ENCODE measurements at regions not wholly inside any gene's neighbourhood (a gene's known extent, or its start where the extent isn't known, plus 50 kb on each side); places are given as distances from the start of the nearest gene placed in this dataset.

DNA sequence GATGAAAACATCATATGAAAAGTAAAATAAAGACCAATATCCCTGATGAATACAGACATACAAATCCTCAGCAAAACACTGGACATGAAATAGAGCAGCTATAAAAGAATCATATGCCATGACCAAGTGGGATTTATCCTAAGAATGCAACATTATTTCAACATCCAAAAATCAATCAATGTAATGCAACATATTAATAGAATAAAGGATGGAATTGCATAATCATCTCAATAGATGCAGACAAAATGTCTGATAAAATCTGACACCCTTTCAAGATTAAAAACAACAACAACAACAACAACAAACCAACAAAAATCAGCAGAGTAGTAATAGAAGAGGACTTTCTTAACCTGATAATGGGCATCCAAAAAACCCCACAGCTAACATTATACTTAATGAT, 63.8 kb upstream of the IL1R1 start:
- Mint-ChIP-seq H3K9me3 (ENCODE audit: low read depth) (peaks cover 13% of the 10 kb centered on the region), H3K36me3 (ENCODE audit: low read depth) (peaks cover 6% of the 10 kb centered on the region), H3K4me1 (peaks cover 60% of the 10 kb centered on the region), H3K4me3 (no peak overlapping the region), H3K27ac (peak overlapping the region; percentile 12), H3K27me3 (no peaks in the 10 kb centered on the region)
- ChIA-PET POLR2A (no interaction called here), CTCF (interaction anchor here (1.0 to 1.2 kb wide), 4 partner anchors 74 to 730 kb away, joined by 3 to 8 read pairs (median 4); no protein-coding TSS in a partner anchor)
- DNase-seq (no peak), ATAC-seq (no peak)
- intact Hi-C loops (cut with DNase I, micrococcal nuclease): no loop called here

GRCh38 chr2:102080451-102081242, 61.9 kb upstream of the IL1R1 start:
- POLR2A ChIA-PET: interaction anchor here (0.5 to 0.9 kb wide), 3 partner anchors 18 to 82 kb away, joined by 4 to 6 read pairs (median 5); no protein-coding TSS in a partner anchor
- peak overlapping the region; percentile 72 for H3K27ac Mint-ChIP-seq
- peaks cover 71% of the 10 kb centered on the region for H3K4me1 Mint-ChIP-seq
- DNase-seq (no peak), ATAC-seq (peak; percentile 16)
- intact Hi-C loops (cut with DNase I, micrococcal nuclease): loop anchor here (5.0 to 10.0 kb wide), 6 partner anchors 162 to 773 kb away; partner anchors contain the start of gene RNF149 (in 1 of the 2)
- peaks cover 6% of the 10 kb centered on the region for H3K36me3 Mint-ChIP-seq (ENCODE audit: low read depth)
- no peak overlapping the region for H3K4me3 Mint-ChIP-seq
- CTCF ChIA-PET: interaction anchor here (0.8 to 2.0 kb wide), 7 partner anchors 22 to 159 kb away, joined by 3 to 5 read pairs (median 3); no protein-coding TSS in a partner anchor
- H3K9me3 Mint-ChIP-seq (ENCODE audit: low read depth): peaks cover 13% of the 10 kb centered on the region
- no peaks in the 10 kb centered on the region for H3K27me3 Mint-ChIP-seq

DNA sequence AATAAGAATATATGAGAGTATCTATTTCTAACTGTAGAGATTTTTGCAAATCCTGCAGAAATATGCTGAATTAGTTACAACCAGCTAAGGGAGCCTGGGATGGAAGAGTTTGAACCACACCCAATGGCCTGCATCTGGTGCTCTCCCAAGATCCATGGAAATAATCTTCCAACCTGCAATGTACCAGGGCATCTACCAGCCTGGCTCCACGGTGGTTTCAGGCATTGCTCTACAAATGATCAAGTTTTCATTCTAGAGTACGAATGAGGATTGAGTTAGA, 61.4 kb upstream of the IL1R1 start:
- Mint-ChIP-seq H3K36me3 (ENCODE audit: low read depth) (peaks cover 6% of the 10 kb centered on the region), H3K9me3 (ENCODE audit: low read depth) (peaks cover 13% of the 10 kb centered on the region), H3K4me1 (peaks cover 76% of the 10 kb centered on the region), H3K27me3 (no peaks in the 10 kb centered on the region), H3K27ac (no peak overlapping the region), H3K4me3 (no peak overlapping the region)
- ChIA-PET POLR2A (no interaction called here), CTCF (interaction anchor here (0.9 to 2.0 kb wide), 4 partner anchors 47 to 82 kb away, joined by 3 to 4 read pairs (median 3); no protein-coding TSS in a partner anchor)
- DNase-seq: no peak
- intact Hi-C loops (cut with DNase I, micrococcal nuclease): loop anchor here (5.0 to 10.0 kb wide), 6 partner anchors 161 to 774 kb away; partner anchors contain the start of gene RNF149 (in 1 of the 2)
- ATAC-seq: no peak

DNA sequence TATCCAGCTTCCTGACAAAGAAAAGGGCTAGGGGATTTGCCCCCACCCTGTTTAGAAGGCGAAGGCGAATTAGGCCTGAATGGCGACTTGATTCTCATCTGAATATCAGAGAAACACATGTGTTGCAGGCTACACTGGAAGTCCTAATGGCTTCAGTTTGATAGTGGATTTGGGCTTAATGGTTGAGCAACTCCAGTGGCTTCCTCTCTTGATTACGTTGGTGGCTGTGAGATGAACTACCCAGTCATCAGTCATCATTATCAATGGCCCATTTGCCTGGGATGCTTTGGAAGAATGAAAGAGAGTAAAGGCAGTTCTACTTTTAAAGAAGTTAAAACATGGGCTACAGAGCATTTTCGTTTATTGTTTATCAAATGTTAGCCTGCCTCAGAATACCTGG, 60.9 kb upstream of the IL1R1 start:
- ChIA-PET POLR2A (no interaction called here), CTCF (interaction anchor here (0.9 to 2.0 kb wide), 4 partner anchors 47 to 83 kb away, joined by 3 to 4 read pairs (median 3); no protein-coding TSS in a partner anchor)
- ATAC-seq (no peak), DNase-seq (no peak)
- Mint-ChIP-seq H3K4me3 (no peak overlapping the region), H3K9me3 (ENCODE audit: low read depth) (peaks cover 13% of the 10 kb centered on the region), H3K27ac (peak overlapping the region; percentile 35), H3K4me1 (peaks cover 77% of the 10 kb centered on the region), H3K36me3 (ENCODE audit: low read depth) (peaks cover 6% of the 10 kb centered on the region), H3K27me3 (no peaks in the 10 kb centered on the region)
- intact Hi-C loops (cut with DNase I, micrococcal nuclease): loop anchor here (2.0 to 10.0 kb wide), 9 partner anchors 45 to 774 kb away; partner anchors contain the start of gene RNF149 (in 1 of the 2)

GRCh38 chr2:102082571-102083392, 59.8 kb upstream of the IL1R1 start:
- peak; percentile 90 for ATAC-seq
- no peaks in the 10 kb centered on the region for H3K27me3 Mint-ChIP-seq
- CTCF ChIA-PET: interaction anchor here (0.7 to 2.3 kb wide), 18 partner anchors 17 to 285 kb away, joined by 3 to 15 read pairs (median 3); no protein-coding TSS in a partner anchor

GRCh38 chr2:102083393-102083703, 59.2 kb upstream of the IL1R1 start:
- peak overlapping the region; percentile 82 for H3K27ac Mint-ChIP-seq
- no peak overlapping the region for H3K4me3 Mint-ChIP-seq
- ATAC-seq (peak; percentile 52), DNase-seq (peak; percentile 44)
- ChIA-PET CTCF (interaction anchor here (0.7 to 2.3 kb wide), 18 partner anchors 18 to 285 kb away, joined by 3 to 15 read pairs (median 3); no protein-coding TSS in a partner anchor), POLR2A (interaction anchor here (0.8 to 2.5 kb wide), 8 partner anchors 21 to 84 kb away, joined by 3 to 23 read pairs (median 4); no protein-coding TSS in a partner anchor)
- H3K4me1 Mint-ChIP-seq: peaks cover 71% of the 10 kb centered on the region
- no peaks in the 10 kb centered on the region for H3K27me3 Mint-ChIP-seq
- peaks cover 18% of the 10 kb centered on the region for H3K9me3 Mint-ChIP-seq (ENCODE audit: low read depth)
- intact Hi-C loops (cut with DNase I, micrococcal nuclease): loop anchor here (1.0 to 10.0 kb wide), 19 partner anchors 17 to 776 kb away; partner anchors contain the start of gene RNF149 (in 1 of the 2)
- peaks cover 6% of the 10 kb centered on the region for H3K36me3 Mint-ChIP-seq (ENCODE audit: low read depth)

More at GRCh38 chr2:102082571-102083392, 59.8 kb upstream of the IL1R1 start:
- Mint-ChIP-seq H3K4me1 (peaks cover 74% of the 10 kb centered on the region), H3K4me3 (peak overlapping the region; percentile 50), H3K36me3 (ENCODE audit: low read depth) (peaks cover 6% of the 10 kb centered on the region), H3K27ac (peak overlapping the region; percentile 93), H3K9me3 (ENCODE audit: low read depth) (peaks cover 15% of the 10 kb centered on the region)
- intact Hi-C loops (cut with DNase I, micrococcal nuclease): loop anchor here (1.0 to 10.0 kb wide), 19 partner anchors 18 to 775 kb away; partner anchors contain the start of gene RNF149 (in 1 of the 2)
- POLR2A ChIA-PET: interaction anchor here (0.5 to 2.5 kb wide), 11 partner anchors 18 to 83 kb away, joined by 3 to 23 read pairs (median 3); no protein-coding TSS in a partner anchor
- peak; percentile 74 for DNase-seq

GRCh38 chr2:102084651-102085050, 57.9 kb upstream of the IL1R1 start:
- Mint-ChIP-seq H3K27me3 (no peaks in the 10 kb centered on the region), H3K4me3 (no peak overlapping the region), H3K9me3 (ENCODE audit: low read depth) (peaks cover 12% of the 10 kb centered on the region), H3K36me3 (ENCODE audit: low read depth) (peaks cover 4% of the 10 kb centered on the region), H3K27ac (no peak overlapping the region), H3K4me1 (peaks cover 62% of the 10 kb centered on the region)
- intact Hi-C loops (cut with DNase I, micrococcal nuclease): loop anchor here (5.0 to 10.0 kb wide), 6 partner anchors 158 to 777 kb away; partner anchors contain the start of gene RNF149 (in 1 of the 2)
- ATAC-seq (no peak), DNase-seq (no peak)
- ChIA-PET CTCF (interaction anchor here (1.3 to 2.3 kb wide), 4 partner anchors 20 to 283 kb away, joined by 4 to 15 read pairs (median 5); no protein-coding TSS in a partner anchor), POLR2A (interaction anchor here (2.5 kb wide), 1 partner anchor 22 kb away, joined by 23 read pairs; no protein-coding TSS in a partner anchor)

GRCh38 chr2:102085238-102085637, 57.3 kb upstream of the IL1R1 start:
- POLR2A ChIA-PET: no interaction called here
- Mint-ChIP-seq H3K4me3 (no peak overlapping the region), H3K36me3 (ENCODE audit: low read depth) (peaks cover 4% of the 10 kb centered on the region), H3K9me3 (ENCODE audit: low read depth) (peaks cover 13% of the 10 kb centered on the region), H3K27ac (no peak overlapping the region), H3K27me3 (no peaks in the 10 kb centered on the region), H3K4me1 (peaks cover 57% of the 10 kb centered on the region)
- no peak for ATAC-seq
- CTCF ChIA-PET: interaction anchor here (1.1 to 1.5 kb wide), 3 partner anchors 15 to 201 kb away, joined by 3 to 5 read pairs (median 3); no protein-coding TSS in a partner anchor
- intact Hi-C loops (cut with DNase I, micrococcal nuclease): loop anchor here in 1 of 2 experiments (10.0 kb wide), 2 partner anchors 180 to 280 kb away; no protein-coding TSS in a partner anchor
- no peak for DNase-seq

DNA sequence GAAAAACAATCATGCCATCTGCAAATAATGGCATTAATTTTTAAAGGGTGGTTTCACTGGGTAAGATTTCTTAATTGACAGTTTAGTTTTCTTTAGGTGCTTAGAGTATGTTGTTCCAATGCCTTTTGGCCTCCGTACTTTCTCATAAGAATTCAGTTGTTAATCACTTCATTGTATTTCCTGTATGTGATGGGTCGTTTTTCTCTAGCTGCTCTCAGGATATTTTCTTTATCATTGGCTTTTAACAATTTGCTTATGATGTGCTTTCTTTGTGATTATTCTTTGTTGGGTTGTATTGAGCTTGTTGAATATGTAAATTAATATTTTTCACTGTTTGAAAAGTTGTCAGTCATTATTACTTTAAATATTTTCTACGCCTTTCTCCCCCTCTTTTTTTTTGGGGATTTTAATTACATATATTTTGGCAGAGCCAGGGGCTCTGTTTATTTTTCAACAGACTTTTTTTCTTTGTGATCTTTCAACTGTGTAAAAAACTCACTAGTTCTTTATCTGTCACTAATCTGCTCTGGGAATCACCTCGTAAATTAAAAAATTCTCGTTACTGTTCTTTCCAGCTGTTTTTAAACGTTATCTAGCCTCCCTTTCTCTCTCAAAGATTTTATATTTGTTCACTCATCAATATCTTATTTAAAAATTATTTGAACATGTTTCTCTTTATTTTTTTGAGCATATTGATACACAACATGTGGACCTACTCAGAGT, 56.2 kb upstream of the IL1R1 start:
- Mint-ChIP-seq H3K27me3 (no peaks in the 10 kb centered on the region), H3K4me1 (peaks cover 47% of the 10 kb centered on the region), H3K27ac (no peak overlapping the region), H3K9me3 (ENCODE audit: low read depth) (peaks cover 16% of the 10 kb centered on the region), H3K4me3 (no peak overlapping the region), H3K36me3 (ENCODE audit: low read depth) (peaks cover 3% of the 10 kb centered on the region)
- CTCF ChIA-PET: interaction anchor here (0.7 to 1.5 kb wide), 4 partner anchors 14 to 452 kb away, joined by 3 to 5 read pairs (median 3); no protein-coding TSS in a partner anchor
- no peak for ATAC-seq
- DNase-seq: no peak
- intact Hi-C loops (cut with DNase I, micrococcal nuclease): loop anchor here in 1 of 2 experiments (10.0 kb wide), 2 partner anchors 182 to 278 kb away; no protein-coding TSS in a partner anchor
- POLR2A ChIA-PET: no interaction called here

DNA sequence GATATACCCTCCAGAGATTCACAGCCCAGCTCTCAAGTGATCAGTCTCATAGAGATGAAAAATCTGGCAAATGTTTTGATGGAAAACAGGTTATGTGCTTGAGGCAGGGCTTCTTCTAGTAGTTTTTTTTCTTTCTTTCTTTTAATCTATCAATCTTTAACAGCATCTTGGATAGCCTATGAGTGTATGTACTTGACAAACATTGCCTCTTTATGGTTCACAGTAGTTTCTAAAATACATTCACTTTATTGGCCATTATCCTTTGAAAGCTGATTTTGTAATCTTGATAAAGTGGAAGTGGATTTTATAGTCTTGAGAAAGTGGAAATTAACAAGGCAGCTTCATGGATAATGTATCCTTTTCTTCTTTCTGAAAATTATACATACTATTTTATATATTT, 51.4 kb upstream of the IL1R1 start:
- H3K36me3 Mint-ChIP-seq (ENCODE audit: low read depth): peaks cover 3% of the 10 kb centered on the region
- no peak overlapping the region for H3K4me3 Mint-ChIP-seq
- no peak for ATAC-seq
- no peak for DNase-seq
- intact Hi-C loops (cut with DNase I, micrococcal nuclease): no loop called here
- ChIA-PET POLR2A (no interaction called here), CTCF (no interaction called here)
- H3K9me3 Mint-ChIP-seq (ENCODE audit: low read depth): peaks cover 19% of the 10 kb centered on the region
- no peak overlapping the region for H3K27ac Mint-ChIP-seq
- peaks cover 7% of the 10 kb centered on the region for H3K4me1 Mint-ChIP-seq
- H3K27me3 Mint-ChIP-seq: peaks cover 3% of the 10 kb centered on the region
